ENCODE measurements at regions not wholly inside any gene's neighbourhood (a gene's known extent, or its start where the extent isn't known, plus 50 kb on each side); places are given as distances from the start of the nearest gene placed in this dataset.

GRCh38 chr4:176569301-176569700 is 223.4 kb downstream of the VEGFC start:
- TF ChIP-seq CTCF (IDR thresholded peaks at IDR 0.05; ENCODE audit: low read length): no peak
- TF ChIP-seq EZH2phosphoT487 (IDR thresholded peaks at IDR 0.05; ENCODE audit: low read length): no peak
- no peak for TF ChIP-seq EZH2 (optimal IDR thresholded peaks at IDR 0.05; ENCODE audit: low read depth, low read length)
